ENCODE measurements at regions not wholly inside any gene's neighbourhood (a gene's known extent, or its start where the extent isn't known, plus 50 kb on each side); places are given as distances from the start of the nearest gene placed in this dataset.

DNA sequence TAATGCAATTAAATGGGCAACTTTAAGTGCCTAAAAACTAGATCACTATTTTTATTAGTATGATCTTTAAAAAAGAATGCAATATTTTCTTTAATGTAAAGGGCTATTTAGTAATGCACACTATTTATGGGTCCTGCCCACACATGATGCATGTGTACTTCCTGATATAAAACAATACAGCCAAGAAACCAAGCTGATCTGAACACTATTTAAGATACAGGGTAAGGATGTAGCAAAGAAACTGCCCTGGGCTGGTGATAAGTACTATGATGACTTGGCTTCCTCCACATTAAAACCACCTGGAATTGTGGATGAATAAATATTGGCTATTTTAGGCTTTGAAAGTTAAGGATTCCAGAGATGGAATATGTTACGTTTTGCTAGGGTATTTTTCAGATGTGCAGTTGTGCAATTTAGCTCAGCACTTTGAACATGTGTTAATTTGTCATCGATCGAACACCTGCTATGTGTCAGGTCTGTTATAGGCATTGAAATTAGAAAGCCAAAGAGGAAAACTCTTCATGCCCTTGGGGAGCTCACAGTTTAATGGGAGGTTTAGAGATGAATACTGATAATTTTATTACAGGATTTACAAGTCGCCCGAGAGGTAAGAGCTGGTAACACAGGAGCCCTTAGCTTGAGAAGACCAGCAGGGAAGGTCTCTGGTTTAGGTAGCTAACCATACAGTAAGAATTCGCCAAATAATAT, 276.7 kb downstream of the PLK2 start:
- Histone ChIP-seq H3K27ac (ENCODE audit: low read depth, low read length) (no peak overlapping the region), H3K9me2 (replicated peaks; ENCODE audit: control insufficient read depth, low read length) (no peaks in the 10 kb centered on the region), H3F3A (ENCODE audit: control insufficient read depth, insufficient read depth) (no peaks in the 10 kb centered on the region), H3K27me3 (ENCODE audit: control insufficient read depth, low read length) (no peaks in the 10 kb centered on the region), H3K4me3 (ENCODE audit: low read length) (no peak overlapping the region), H3K79me2 (ENCODE audit: control insufficient read depth, low read length) (no peaks in the 10 kb centered on the region), H3K9me3 (ENCODE audit: control insufficient read depth, insufficient read depth, low read length) (no peaks in the 10 kb centered on the region), H3K4me2 (ENCODE audit: low read length) (no peak overlapping the region), H3K36me3 (ENCODE audit: control insufficient read depth, low read length) (no peaks in the 10 kb centered on the region), H4K20me1 (ENCODE audit: control insufficient read depth, insufficient read depth, low read depth, low read length) (no peaks in the 10 kb centered on the region), H3K4me1 (ENCODE audit: control insufficient read depth, low read length) (no peaks in the 10 kb centered on the region)
- TF ChIP-seq, protein P1, sequence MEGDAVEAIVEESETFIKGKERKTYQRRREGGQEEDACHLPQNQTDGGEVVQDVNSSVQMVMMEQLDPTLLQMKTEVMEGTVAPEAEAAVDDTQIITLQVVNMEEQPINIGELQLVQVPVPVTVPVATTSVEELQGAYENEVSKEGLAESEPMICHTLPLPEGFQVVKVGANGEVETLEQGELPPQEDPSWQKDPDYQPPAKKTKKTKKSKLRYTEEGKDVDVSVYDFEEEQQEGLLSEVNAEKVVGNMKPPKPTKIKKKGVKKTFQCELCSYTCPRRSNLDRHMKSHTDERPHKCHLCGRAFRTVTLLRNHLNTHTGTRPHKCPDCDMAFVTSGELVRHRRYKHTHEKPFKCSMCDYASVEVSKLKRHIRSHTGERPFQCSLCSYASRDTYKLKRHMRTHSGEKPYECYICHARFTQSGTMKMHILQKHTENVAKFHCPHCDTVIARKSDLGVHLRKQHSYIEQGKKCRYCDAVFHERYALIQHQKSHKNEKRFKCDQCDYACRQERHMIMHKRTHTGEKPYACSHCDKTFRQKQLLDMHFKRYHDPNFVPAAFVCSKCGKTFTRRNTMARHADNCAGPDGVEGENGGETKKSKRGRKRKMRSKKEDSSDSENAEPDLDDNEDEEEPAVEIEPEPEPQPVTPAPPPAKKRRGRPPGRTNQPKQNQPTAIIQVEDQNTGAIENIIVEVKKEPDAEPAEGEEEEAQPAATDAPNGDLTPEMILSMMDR (IDR thresholded peaks at IDR 0.05; ENCODE audit: low read depth, low read length, poor library complexity, severe bottlenecking) = no peak
- no peak for TF ChIP-seq EZH2phosphoT487 (IDR thresholded peaks at IDR 0.05; ENCODE audit: borderline replicate concordance, low read length)

DNA sequence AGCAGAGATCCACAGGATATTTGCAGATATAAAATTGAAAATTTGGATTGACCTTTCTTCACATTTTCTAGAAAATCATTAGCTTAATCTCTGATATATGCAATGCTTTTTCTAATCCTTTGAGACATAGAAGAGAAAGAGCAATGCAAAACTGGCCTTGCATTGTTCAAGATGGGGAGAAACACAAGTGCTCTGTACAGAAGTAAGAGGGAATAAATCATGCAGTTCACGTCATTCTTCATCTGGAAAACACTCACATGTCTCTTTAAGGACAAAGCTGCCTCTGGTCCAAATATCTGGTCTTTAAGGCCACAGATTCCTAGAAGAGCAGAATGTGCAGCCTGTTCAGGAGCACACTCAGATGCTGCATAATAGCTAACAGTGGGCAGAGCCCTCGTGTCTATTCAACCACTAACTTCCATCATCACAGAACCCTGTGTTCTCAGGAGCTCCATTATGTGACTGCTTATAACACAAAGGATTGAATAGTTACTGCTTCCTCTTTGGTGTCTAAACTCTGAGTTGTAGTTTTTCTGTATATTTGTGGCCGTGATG, 277.5 kb downstream of the PLK2 start:
- Histone ChIP-seq H4K20me1 (ENCODE audit: control insufficient read depth, insufficient read depth, low read depth, low read length) (no peaks in the 10 kb centered on the region), H3K4me3 (ENCODE audit: low read length) (no peak overlapping the region), H3K36me3 (ENCODE audit: control insufficient read depth, low read length) (no peaks in the 10 kb centered on the region), H3K9me2 (replicated peaks; ENCODE audit: control insufficient read depth, low read length) (no peaks in the 10 kb centered on the region), H3K4me1 (ENCODE audit: control insufficient read depth, low read length) (no peaks in the 10 kb centered on the region), H3K27ac (ENCODE audit: low read depth, low read length) (no peak overlapping the region), H3K79me2 (ENCODE audit: control insufficient read depth, low read length) (no peaks in the 10 kb centered on the region), H3K9me3 (ENCODE audit: control insufficient read depth, insufficient read depth, low read length) (no peaks in the 10 kb centered on the region), H3K27me3 (ENCODE audit: control insufficient read depth, low read length) (no peaks in the 10 kb centered on the region), H3F3A (ENCODE audit: control insufficient read depth, insufficient read depth) (no peaks in the 10 kb centered on the region), H3K4me2 (ENCODE audit: low read length) (no peak overlapping the region)
- TF ChIP-seq EZH2phosphoT487 (IDR thresholded peaks at IDR 0.05; ENCODE audit: borderline replicate concordance, low read length) = no peak
- TF ChIP-seq, protein P1 (IDR thresholded peaks at IDR 0.05; ENCODE audit: low read depth, low read length, poor library complexity, severe bottlenecking) = no peak

DNA sequence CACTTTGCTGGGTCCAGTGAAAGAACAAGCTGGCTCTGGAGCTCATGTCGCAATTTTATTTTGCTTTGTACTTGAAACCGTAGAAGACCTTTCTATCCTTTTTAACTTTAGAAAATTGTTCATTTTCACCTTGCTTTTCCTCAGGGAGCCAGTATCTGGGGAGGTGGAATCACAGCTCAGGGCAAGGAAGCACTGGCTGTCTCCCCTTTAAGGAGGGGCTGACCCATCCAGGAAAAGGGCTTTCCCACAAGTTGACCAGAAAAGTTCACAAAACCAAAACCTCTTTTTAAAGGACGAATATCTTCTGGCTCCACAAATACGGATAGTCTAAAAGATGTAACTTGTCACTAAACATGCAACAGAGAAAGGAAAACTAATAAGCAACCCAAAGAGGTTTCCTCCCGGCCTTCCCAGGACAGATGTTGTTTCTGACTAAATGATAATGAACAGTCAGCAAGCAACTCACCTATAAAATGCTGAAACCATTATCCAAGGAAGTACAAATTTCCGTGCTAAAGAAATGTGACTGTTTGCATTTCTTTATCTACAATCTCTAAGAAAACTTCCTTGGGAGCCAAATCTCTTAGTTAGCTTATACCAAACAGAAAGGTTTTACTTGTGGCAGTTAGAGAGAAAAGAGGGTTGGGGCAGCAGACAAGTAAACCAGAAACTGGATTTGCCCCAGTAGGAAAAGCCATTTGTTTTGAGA, 278.2 kb downstream of the PLK2 start:
- Histone ChIP-seq H3K4me1 (ENCODE audit: control insufficient read depth, low read length) (no peaks in the 10 kb centered on the region), H3K27me3 (ENCODE audit: control insufficient read depth, low read length) (no peaks in the 10 kb centered on the region), H3K9me3 (ENCODE audit: control insufficient read depth, insufficient read depth, low read length) (no peaks in the 10 kb centered on the region), H3K4me3 (ENCODE audit: low read length) (no peak overlapping the region), H3K79me2 (ENCODE audit: control insufficient read depth, low read length) (no peaks in the 10 kb centered on the region), H3F3A (ENCODE audit: control insufficient read depth, insufficient read depth) (no peaks in the 10 kb centered on the region), H3K27ac (ENCODE audit: low read depth, low read length) (no peak overlapping the region), H3K4me2 (ENCODE audit: low read length) (no peak overlapping the region), H3K36me3 (ENCODE audit: control insufficient read depth, low read length) (no peaks in the 10 kb centered on the region), H4K20me1 (ENCODE audit: control insufficient read depth, insufficient read depth, low read depth, low read length) (no peaks in the 10 kb centered on the region), H3K9me2 (replicated peaks; ENCODE audit: control insufficient read depth, low read length) (no peaks in the 10 kb centered on the region)
- TF ChIP-seq, protein P1 (IDR thresholded peaks at IDR 0.05; ENCODE audit: low read depth, low read length, poor library complexity, severe bottlenecking) = no peak
- TF ChIP-seq EZH2phosphoT487 (IDR thresholded peaks at IDR 0.05; ENCODE audit: borderline replicate concordance, low read length) = no peak

Data from DOHH2 (cell line).